C4-2B (cell line): ENCODE measurements at regions not wholly inside any gene's neighbourhood (a gene's known extent, or its start where the extent isn't known, plus 50 kb on each side); places are given as distances from the start of the nearest gene placed in this dataset.

Experiments
- CTCF ChIP-seq: fragments of 450-650 bp; conservative IDR thresholded peaks from 2 replicates; pipeline ENCODE4 v1.5.1; 2017; ENCODE audit warnings: mild to moderate bottlenecking
- ZFX ChIP-seq: fragments of 450-650 bp; IDR thresholded peaks from 2 replicates; pipeline ENCODE4 v1.6.1; 2017

- TF ChIP-seq CTCF (no peak), ZFX (no peak)
Observed at GRCh38 chr6:2562721-2563451, 187.8 kb downstream of the MYLK4 start.
